Amygdala (tissue), 56 donors: ENCODE measurements at regions not wholly inside any gene's neighbourhood (a gene's known extent, or its start where the extent isn't known, plus 50 kb on each side); places are given as distances from the start of the nearest gene placed in this dataset.
"Not testable (repeated sequence)": the region's sequence is repeated elsewhere in the genome, so short reads cannot be mapped to it uniquely, and the experiment has no call there.

Experiments used
- DNase-seq, 56 donors: peaks; one replicate each; lab custom pipeline; 2025; lab: John Stamatoyannopoulos, UW

- DNase-seq: no peak
Measured at GRCh38 chr10:109218207-109218606, 705.1 kb downstream of the XPNPEP1 start.

- DNase-seq: no peak
Measured at GRCh38 chr10:109215291-109216075, 707.8 kb downstream of the XPNPEP1 start.

GRCh38 chr10:109214891-109215290 is 708.4 kb downstream of the XPNPEP1 start:
- not testable (repeated sequence) for DNase-seq

- no peak for DNase-seq
Measured at GRCh38 chr10:109207361-109207760, 716.0 kb downstream of the XPNPEP1 start.

GRCh38 chr10:109205929-109206585 is 717.3 kb downstream of the XPNPEP1 start:
- DNase-seq: no peak

GRCh38 chr10:109203646-109204353 is 719.5 kb downstream of the XPNPEP1 start:
- no peak for DNase-seq

GRCh38 chr10:109202111-109202510 is 721.2 kb downstream of the XPNPEP1 start:
- no peak for DNase-seq

GRCh38 chr10:109200646-109201045 is 722.7 kb downstream of the XPNPEP1 start:
- DNase-seq: no peak

- no peak for DNase-seq
Measured at GRCh38 chr10:109191823-109192222, 731.5 kb downstream of the XPNPEP1 start.

GRCh38 chr10:109191341-109191740 is 732.0 kb downstream of the XPNPEP1 start:
- DNase-seq: no peak

GRCh38 chr10:109187677-109188076 is 735.6 kb downstream of the XPNPEP1 start:
- DNase-seq: no peak

- no peak for DNase-seq
Measured at GRCh38 chr10:109183366-109183765, 739.9 kb downstream of the XPNPEP1 start.

GRCh38 chr10:109178591-109178990 is 744.7 kb downstream of the XPNPEP1 start:
- no peak for DNase-seq

GRCh38 chr10:109174526-109174925 is 748.8 kb downstream of the XPNPEP1 start:
- DNase-seq: no peak

- DNase-seq: no peak
Measured at GRCh38 chr10:109173937-109174336, 749.4 kb downstream of the XPNPEP1 start.

- no peak for DNase-seq
Measured at GRCh38 chr10:109173121-109173520, 750.2 kb downstream of the XPNPEP1 start.

- no peak for DNase-seq
Measured at GRCh38 chr10:109166935-109167334, 756.4 kb downstream of the XPNPEP1 start.

- DNase-seq: no peak
Measured at GRCh38 chr10:109159351-109159750, 764.0 kb downstream of the XPNPEP1 start.

GRCh38 chr10:109156396-109156795 is 766.9 kb downstream of the XPNPEP1 start:
- no peak for DNase-seq

- DNase-seq: no peak
Measured at GRCh38 chr10:109149666-109150350, 773.5 kb downstream of the XPNPEP1 start.

- DNase-seq: no peak
Measured at GRCh38 chr10:109127363-109127762, 795.9 kb downstream of the XPNPEP1 start.
